H1 (cell line): ENCODE measurements at regions not wholly inside any gene's neighbourhood (a gene's known extent, or its start where the extent isn't known, plus 50 kb on each side); places are given as distances from the start of the nearest gene placed in this dataset.

Source experiments
- CTCF ChIA-PET: fragments of 300-600 bp; sonication (Branson Sonifier 250); formaldehyde crosslinking; loops from one replicate; lab custom pipeline; 2021; ENCODE audit not compliant: partially characterized antibody; lab: Charles Lee
- POLR2A ChIA-PET: fragments of 300-600 bp; sonication (Branson Sonifier 250); formaldehyde crosslinking; loops from one replicate; lab custom pipeline; 2021; ENCODE audit warnings: inconsistent platforms; ENCODE audit not compliant: partially characterized antibody; lab: Charles Lee
- DNase-seq, 2 experiments: peaks; one replicate each; pipeline versions ENCODE4 v3.0.0 to v3.0.0-alpha.2; 2010 to 2022; ENCODE audit warnings: low spot score in 2 of 2, low read depth in 1 of 2, mixed read lengths in 1 of 2
- FAIRE-seq: peaks from 2 replicates; lab custom pipeline; 2011; peaks lifted over from hg19 to GRCh38; lab: Jason Lieb, UNC
- H2AFZ ChIP-seq: 2 replicates; pipeline ENCODE4 v1.8.1; 2012; ENCODE audit warnings: low read length, inconsistent platforms
- H2AK5ac ChIP-seq: 2 replicates; pipeline ENCODE4 v1.6.1; 2013; ENCODE audit warnings: low read depth, low read length
- H2BK120ac ChIP-seq: replicated peaks from 2 replicates; pipeline ENCODE3; 2013; ENCODE audit warnings: low read depth, low read length, inconsistent platforms
- H2BK12ac ChIP-seq: 2 replicates; pipeline ENCODE4 v1.6.1; 2013; ENCODE audit warnings: low read depth, low read length
- H2BK15ac ChIP-seq: 2 replicates; pipeline ENCODE4 v1.6.1; 2013; ENCODE audit warnings: low read length
- H2BK20ac ChIP-seq: 2 replicates; pipeline ENCODE4 v1.6.1; 2013; ENCODE audit warnings: low read length
- H2BK5ac ChIP-seq: 2 replicates; pipeline ENCODE4 v1.6.1; 2013; ENCODE audit warnings: low read depth, low read length
- H3K14ac ChIP-seq: 2 replicates; pipeline ENCODE4 v1.6.1; 2013; ENCODE audit warnings: inconsistent platforms; ENCODE audit not compliant: insufficient read length
- H3K18ac ChIP-seq: 2 replicates; pipeline ENCODE4 v1.6.1; 2013; ENCODE audit warnings: low read length; ENCODE audit errors: extremely low read depth
- H3K23ac ChIP-seq: 2 replicates; pipeline ENCODE4 v1.6.1; 2013; ENCODE audit warnings: inconsistent platforms; ENCODE audit not compliant: insufficient read length
- H3K23me2 ChIP-seq: 2 replicates; pipeline ENCODE4 v1.6.1; 2013; ENCODE audit warnings: low read depth, low read length
- H3K27ac ChIP-seq: 2 replicates; pipeline ENCODE4 v1.6.1; 2011; ENCODE audit warnings: low read depth, low read length, inconsistent platforms
- H3K27me3 ChIP-seq, 4 experiments: replicated peaks in 1 of 4; 1 replicate in 1 of 4; 2 replicates in 3 of 4; pipeline versions ENCODE4 v1.6.1 to v1.8.1; 2011 to 2013; ENCODE audit warnings: low read length in 3 of 4, mild to moderate bottlenecking in 3 of 4, inconsistent platforms in 2 of 4, mixed read lengths in 2 of 4, moderate library complexity in 1 of 4; ENCODE audit not compliant: control insufficient read depth in 3 of 4, insufficient read depth in 3 of 4; ENCODE audit errors: extremely low read depth in 1 of 4
- H3K36me3 ChIP-seq, 4 experiments: 2 replicates each; pipeline versions ENCODE4 v1.6.1 to v1.8.1; 2011 to 2013; ENCODE audit warnings: mild to moderate bottlenecking in 4 of 4, low read length in 3 of 4, moderate library complexity in 2 of 4, control low read depth in 1 of 4, inconsistent platforms in 1 of 4; ENCODE audit not compliant: insufficient read depth in 4 of 4, control insufficient read depth in 2 of 4
- H3K4ac ChIP-seq: replicated peaks from 2 replicates; pipeline ENCODE3; 2013; ENCODE audit warnings: low read length, low read depth, mixed read lengths, inconsistent platforms; ENCODE audit not compliant: insufficient read length
- H3K4me1 ChIP-seq, 4 experiments: replicated peaks in 1 of 4; 1 replicate in 1 of 4; 2 replicates in 3 of 4; pipeline versions ENCODE4 v1.6.1 to v1.8.1; 2011 to 2013; ENCODE audit warnings: low read length in 3 of 4, inconsistent platforms in 2 of 4, mixed read lengths in 1 of 4; ENCODE audit not compliant: insufficient read depth in 4 of 4, control insufficient read depth in 3 of 4
- H3K4me2 ChIP-seq, 2 experiments: 2 replicates each; pipeline versions ENCODE4 v1.6.1 to v1.8.1; 2011 to 2013; ENCODE audit warnings: low read depth in 2 of 2, low read length in 2 of 2, control low read depth in 1 of 2, inconsistent platforms in 1 of 2, mild to moderate bottlenecking in 1 of 2; ENCODE audit not compliant: insufficient read depth in 1 of 2
- H3K4me3 ChIP-seq, 4 experiments: fragments of 200-600, 300-600 bp in 1 of 4; sonication (generic), shearing (Covaris generic), sonication (Bioruptor Twin) in 1 of 4; 2 replicates each; pipeline versions ENCODE4 v1.5.1 to v1.8.1; 2011 to 2016; ENCODE audit warnings: low read length in 4 of 4, low read depth in 3 of 4, control low read depth in 2 of 4, inconsistent platforms in 2 of 4, mild to moderate bottlenecking in 2 of 4, mixed read lengths in 1 of 4, moderate library complexity in 1 of 4; ENCODE audit not compliant: insufficient read depth in 2 of 4; ENCODE audit errors: extremely low read depth in 1 of 4
- H3K56ac ChIP-seq: replicated peaks from 2 replicates; pipeline ENCODE3; 2013; ENCODE audit warnings: low read depth, mild to moderate bottlenecking, mixed read lengths, low read length, inconsistent platforms; ENCODE audit not compliant: insufficient read length
- H3K79me1 ChIP-seq: 2 replicates; pipeline ENCODE4 v1.6.1; 2013; ENCODE audit warnings: low read depth, low read length, control low read depth
- H3K79me2 ChIP-seq, 2 experiments: 2 replicates each; pipeline versions ENCODE4 v1.6.1 to v1.8.1; 2012 to 2013; ENCODE audit warnings: low read length in 2 of 2, mild to moderate bottlenecking in 2 of 2, inconsistent platforms in 1 of 2; ENCODE audit not compliant: insufficient read depth in 2 of 2, control insufficient read depth in 1 of 2
- H3K9ac ChIP-seq, 4 experiments: replicated peaks in 1 of 4; 1 replicate in 1 of 4; 2 replicates in 3 of 4; pipeline versions ENCODE4 v1.6.1 to v1.8.1; 2011 to 2013; ENCODE audit warnings: low read depth in 3 of 4, low read length in 3 of 4, control low read depth in 2 of 4, mild to moderate bottlenecking in 2 of 4, moderate library complexity in 2 of 4, inconsistent platforms in 1 of 4; ENCODE audit errors: extremely low read depth in 1 of 4
- H3K9me3 ChIP-seq, 2 experiments: 2 replicates each; pipeline versions ENCODE4 v1.6.1 to v1.8.1; 2012 to 2013; ENCODE audit warnings: mild to moderate bottlenecking in 2 of 2, moderate library complexity in 2 of 2, control low read depth in 1 of 2, inconsistent platforms in 1 of 2, low read depth in 1 of 2, low read length in 1 of 2, mixed read lengths in 1 of 2; ENCODE audit not compliant: insufficient read depth in 2 of 2
- H4K20me1 ChIP-seq, 2 experiments: replicated peaks in 1 of 2; 2 replicates each; pipeline versions ENCODE3 to v1.8.1; 2011 to 2013; ENCODE audit warnings: inconsistent platforms in 2 of 2, low read length in 2 of 2, mild to moderate bottlenecking in 1 of 2; ENCODE audit not compliant: insufficient read depth in 2 of 2, control insufficient read depth in 1 of 2
- H4K5ac ChIP-seq: 2 replicates; pipeline ENCODE4 v1.6.1; 2013; ENCODE audit warnings: low read length, low read depth, mixed read lengths, inconsistent platforms; ENCODE audit not compliant: insufficient read length
- H4K8ac ChIP-seq: 2 replicates; pipeline ENCODE4 v1.8.0; 2013; ENCODE audit warnings: mild to moderate bottlenecking, moderate library complexity, low read length, inconsistent platforms; ENCODE audit not compliant: insufficient read depth; ENCODE audit errors: extremely low read depth
- H4K91ac ChIP-seq: replicated peaks from 2 replicates; pipeline ENCODE3; 2013; ENCODE audit warnings: low read length, mixed read lengths, inconsistent platforms; ENCODE audit not compliant: insufficient read length
- EGR1 ChIP-seq: IDR thresholded peaks from 2 replicates; pipeline ENCODE4 v1.6.1; 2011; ENCODE audit warnings: low read depth, low read length, borderline replicate concordance
- KDM1A ChIP-seq: fragments of 200-600, 300-600 bp; sonication (generic); IDR thresholded peaks from 2 replicates; pipeline ENCODE4 v1.7.1; 2016; ENCODE audit warnings: mild to moderate bottlenecking, low read length, borderline replicate concordance
- KDM4A ChIP-seq: IDR thresholded peaks from one replicate; pipeline ENCODE4 v1.7.1; 2012; ENCODE audit warnings: low read depth, mild to moderate bottlenecking, moderate library complexity, low read length, inconsistent platforms; ENCODE audit not compliant: severe bottlenecking
- PHF8 ChIP-seq: fragments of 200-600 bp; sonication (generic); conservative IDR thresholded peaks from 2 replicates; pipeline ENCODE4 v1.7.1; 2012; ENCODE audit warnings: low read depth, mild to moderate bottlenecking, inconsistent platforms, low read length, moderate library complexity
- POU5F1 ChIP-seq: IDR thresholded peaks from 2 replicates; pipeline ENCODE4 v1.6.1; 2011; ENCODE audit warnings: low read depth, mild to moderate bottlenecking, low read length, moderate library complexity
- RAD21 ChIP-seq, 2 experiments: IDR thresholded peaks in 1 of 2; conservative IDR thresholded peaks in 1 of 2; 2 replicates each; pipeline ENCODE4 v1.6.1; 2011; ENCODE audit warnings: low read depth in 2 of 2, low read length in 2 of 2, improper control_type of control experiment in 1 of 2, inconsistent platforms in 1 of 2, mild to moderate bottlenecking in 1 of 2, moderate library complexity in 1 of 2
- SIRT6 ChIP-seq: IDR thresholded peaks from one replicate; pipeline ENCODE4 v1.7.1; 2012; ENCODE audit warnings: low read length, inconsistent platforms
- TBP ChIP-seq: IDR thresholded peaks from 2 replicates; pipeline ENCODE4 v1.6.1; 2011; ENCODE audit warnings: low read depth, low read length, improper control_type of control experiment
- TEAD4 ChIP-seq: IDR thresholded peaks from 2 replicates; pipeline ENCODE4 v1.6.1; 2012; ENCODE audit warnings: low read depth, low read length, inconsistent platforms, mixed read lengths
- YY1 ChIP-seq: IDR thresholded peaks from 2 replicates; pipeline ENCODE4 v1.6.1; 2011; ENCODE audit warnings: low read depth, mild to moderate bottlenecking, low read length
- ZNF274 ChIP-seq: IDR thresholded peaks from 2 replicates; pipeline ENCODE4 v1.7.0; 2012; ENCODE audit warnings: low read length, borderline replicate concordance; ENCODE audit errors: extremely low read depth

DNA sequence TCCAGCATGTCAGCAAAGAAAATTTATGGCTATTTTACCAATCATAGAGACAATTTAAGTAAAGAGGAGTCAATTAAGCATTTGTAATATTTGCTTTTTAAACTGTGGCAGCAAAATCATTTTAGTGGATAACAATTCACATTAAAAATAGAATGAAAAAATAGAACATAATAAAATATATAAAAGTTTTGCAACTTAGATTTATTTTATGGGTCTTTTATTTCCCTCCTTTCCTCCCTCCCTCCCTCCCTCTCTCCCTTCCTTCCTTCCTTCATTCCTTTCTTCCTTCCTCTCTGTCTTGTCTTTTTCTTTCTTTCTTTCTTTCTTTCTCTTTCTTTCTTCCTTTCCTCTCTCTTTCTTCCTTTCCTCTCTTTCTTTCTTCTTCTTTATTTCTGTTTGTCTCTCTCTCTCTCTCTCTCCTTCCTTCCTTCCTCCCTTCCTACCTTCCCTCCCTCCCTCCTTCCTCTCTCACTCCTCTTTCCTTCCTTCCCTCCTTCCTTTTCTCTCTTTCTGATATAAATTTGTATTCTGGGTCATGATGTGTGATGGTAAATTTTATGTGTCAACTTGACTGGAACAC, 610.9 kb upstream of the CITED2 start:
- Histone ChIP-seq H3K4ac (no peak overlapping the region), H3K79me2 (no peaks in the 10 kb centered on the region), H3K4me1 (peaks cover 0 to 13% (median 6%) of the 10 kb centered on the region in 4 experiments; a peak in 5 of 7 replicates), H2AFZ (no peak overlapping the region), H2BK20ac (no peak overlapping the region), H2BK5ac (no peak overlapping the region), H4K20me1 (no peaks in the 10 kb centered on the region), H3K4me3 (no peak overlapping the region), H3K9me3 (no peaks in the 10 kb centered on the region), H4K5ac (no peak overlapping the region), H3K56ac (no peak overlapping the region), H2BK12ac (no peak overlapping the region), H4K91ac (no peak overlapping the region), H2BK15ac (no peak overlapping the region), H2BK120ac (no peak overlapping the region), H3K14ac (no peak overlapping the region), H3K27ac (no peak overlapping the region), H3K27me3 (no peaks in the 10 kb centered on the region), H3K4me2 (no peak overlapping the region), H3K18ac (no peak overlapping the region), H3K36me3 (no peaks in the 10 kb centered on the region), H3K9ac (no peak overlapping the region), H3K79me1 (no peaks in the 10 kb centered on the region), H4K8ac (no peak overlapping the region), H2AK5ac (no peak overlapping the region), H3K23me2 (no peaks in the 10 kb centered on the region; the same call in 1 of the 2 replicates), H3K23ac (no peak overlapping the region)
- POLR2A ChIA-PET = no interaction called here
- no peak for TF ChIP-seq ZNF274
- no peak for TF ChIP-seq POU5F1
- TF ChIP-seq KDM1A = no peak
- TF ChIP-seq KDM4A = no peak
- TF ChIP-seq PHF8 = no peak
- no peak for TF ChIP-seq TEAD4
- TF ChIP-seq YY1 = no peak
- no peak for TF ChIP-seq SIRT6
- TF ChIP-seq EGR1 = no peak
- no peak for TF ChIP-seq TBP
- TF ChIP-seq RAD21 (IDR thresholded peaks at IDR 0.05 in 1 of 2, conservative IDR thresholded peaks at IDR 0.05 in 1 of 2; ENCODE audit: low read depth in 2 of 2, low read length in 2 of 2) = no peak
- CTCF ChIA-PET = no interaction called here
- FAIRE-seq (no peak), DNase-seq (no peak)
